SKM-1 (cell line): ENCODE measurements at regions not wholly inside any gene's neighbourhood (a gene's known extent, or its start where the extent isn't known, plus 50 kb on each side); places are given as distances from the start of the nearest gene placed in this dataset.
"Not testable (repeated sequence)": the region's sequence is repeated elsewhere in the genome, so short reads cannot be mapped to it uniquely, and the experiment has no call there.

Experiments used
- DNase-seq: peaks from one replicate; lab custom pipeline; 2025; ENCODE audit not compliant: unreplicated experiment; lab: John Stamatoyannopoulos, UW

DNA sequence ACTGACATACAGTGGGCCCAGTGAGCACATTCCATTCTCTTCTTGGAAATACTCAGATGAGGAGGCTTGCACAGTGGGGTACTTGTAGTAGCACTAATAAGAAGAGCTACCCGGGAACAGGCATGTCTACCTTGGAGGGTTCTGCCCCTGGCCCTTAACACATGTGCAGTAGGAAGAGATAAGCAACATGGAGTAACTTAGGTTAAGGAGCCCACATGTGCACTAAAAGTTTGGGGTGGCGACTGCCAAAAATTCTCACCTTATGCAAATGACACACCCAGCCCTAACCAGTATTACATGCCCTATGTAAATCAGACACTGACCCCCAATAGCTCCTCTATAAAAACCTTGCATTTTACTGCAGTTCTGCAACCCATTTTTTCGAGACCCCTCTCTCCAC lies 1313.3 kb downstream of the KCNT2 start:
- no peak for DNase-seq

DNA sequence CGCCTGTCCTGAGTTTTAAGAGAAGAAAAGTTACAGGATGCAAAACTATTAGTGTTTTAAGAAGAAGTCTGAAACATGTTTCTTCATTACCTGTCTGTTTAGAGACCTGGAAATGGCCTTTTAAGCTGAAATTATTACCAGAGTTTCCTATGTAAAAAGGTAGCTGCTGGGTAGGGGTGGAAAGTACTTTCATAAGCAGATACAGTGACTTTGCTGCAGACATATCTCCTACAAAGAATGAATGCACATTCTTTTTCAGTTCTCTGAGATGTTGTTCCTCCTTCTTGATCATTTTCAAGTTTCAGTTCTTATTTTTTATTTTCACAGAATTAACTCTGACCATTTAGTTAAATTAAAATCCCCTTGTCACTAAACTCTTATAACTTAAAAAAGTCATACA lies 1329.6 kb downstream of the KCNT2 start:
- DNase-seq = no peak

DNA sequence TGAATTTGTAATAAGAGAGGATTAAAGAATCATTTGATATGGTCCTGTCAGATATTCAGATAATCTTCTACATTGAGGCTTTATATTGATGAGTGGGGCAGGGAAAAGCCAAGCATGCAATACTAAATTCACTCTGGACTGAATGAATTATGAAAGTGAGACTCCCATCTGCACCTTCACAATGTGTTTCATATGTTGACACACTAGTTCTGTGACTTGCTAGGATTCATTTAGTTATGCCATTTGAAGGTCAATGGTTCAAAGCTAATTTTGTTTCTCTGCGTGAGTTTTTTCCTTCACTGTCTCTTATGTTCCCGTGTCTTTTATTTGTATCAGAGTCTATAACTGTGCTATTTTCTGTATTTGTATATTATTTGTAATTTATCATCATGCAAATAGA lies 1332.5 kb downstream of the KCNT2 start:
- no peak for DNase-seq

DNA sequence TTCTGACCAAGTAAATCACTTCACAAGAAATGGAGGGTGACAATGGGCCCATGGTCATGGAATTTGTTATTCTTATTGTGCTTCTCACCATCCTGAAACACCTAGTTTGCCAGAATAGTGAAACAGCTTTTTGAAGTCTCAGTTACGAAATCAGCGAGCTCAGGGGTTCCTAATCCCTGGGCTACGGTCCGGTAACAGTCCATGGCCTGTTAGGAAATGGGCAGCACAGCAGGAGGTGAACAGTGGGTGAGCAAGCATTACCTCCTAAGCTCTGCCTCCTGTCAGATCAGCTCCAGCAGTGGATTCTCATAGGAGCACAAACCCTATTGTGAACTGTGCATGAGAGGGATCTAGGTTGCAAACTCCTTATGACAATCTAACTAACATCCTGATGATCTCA lies 1356.3 kb downstream of the KCNT2 start:
- no peak for DNase-seq

DNA sequence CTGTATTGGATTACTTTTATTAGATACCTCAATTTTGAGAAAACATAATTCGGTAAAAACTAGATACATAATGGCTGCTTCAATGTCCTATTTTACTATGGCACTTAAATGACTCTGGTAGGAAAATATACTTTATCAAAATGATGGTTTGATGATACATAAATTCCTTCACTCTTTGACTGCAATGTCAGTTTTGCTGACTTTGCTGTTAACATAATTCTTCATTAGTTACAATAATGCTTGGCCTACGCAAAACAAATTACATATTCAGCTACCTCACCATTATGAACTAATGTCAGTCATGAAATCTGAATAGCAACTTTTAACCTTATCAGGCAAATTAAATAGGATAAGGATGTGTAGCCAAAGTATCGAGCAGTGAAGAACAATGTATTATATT lies 1364.7 kb downstream of the KCNT2 start:
- DNase-seq = no peak

DNA sequence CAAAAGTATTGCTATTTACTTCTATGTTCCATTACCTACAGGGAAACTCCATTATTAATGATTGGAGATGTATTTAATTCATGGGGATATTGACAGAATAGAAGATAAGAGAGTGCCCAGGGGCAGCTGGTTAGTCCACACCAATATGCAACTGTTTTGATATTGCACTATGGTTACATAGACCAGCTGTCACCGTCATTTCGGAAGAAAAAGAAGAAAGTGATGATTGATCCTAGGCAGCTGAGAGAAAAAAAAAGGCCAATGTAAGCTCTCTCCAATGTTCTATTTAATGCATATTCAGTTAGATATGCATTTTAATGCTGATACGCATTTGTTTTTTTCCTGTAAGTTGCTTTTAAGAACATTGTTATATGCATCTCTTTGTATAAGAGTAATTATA lies 1367.2 kb downstream of the KCNT2 start:
- DNase-seq = no peak

DNA sequence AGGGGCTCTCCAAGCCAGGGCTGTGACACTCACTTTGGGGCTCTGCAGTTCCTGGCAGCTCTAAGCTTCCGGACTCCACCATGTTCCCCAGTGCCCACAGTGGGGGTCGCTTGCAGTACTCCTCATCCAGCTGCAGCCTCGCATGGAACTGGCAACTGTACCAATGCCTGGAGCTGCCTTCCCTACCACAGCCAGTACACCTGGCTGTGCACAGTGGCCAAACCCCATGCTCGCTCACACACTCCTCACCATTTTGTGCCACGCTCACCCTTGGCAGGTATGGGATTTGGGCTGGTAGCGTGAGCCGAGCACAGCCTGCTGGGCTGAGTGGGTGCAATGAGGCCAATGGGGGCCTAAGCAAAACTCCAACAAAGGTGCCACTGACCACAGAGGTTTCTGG lies 1369.9 kb downstream of the KCNT2 start:
- DNase-seq = no peak

DNA sequence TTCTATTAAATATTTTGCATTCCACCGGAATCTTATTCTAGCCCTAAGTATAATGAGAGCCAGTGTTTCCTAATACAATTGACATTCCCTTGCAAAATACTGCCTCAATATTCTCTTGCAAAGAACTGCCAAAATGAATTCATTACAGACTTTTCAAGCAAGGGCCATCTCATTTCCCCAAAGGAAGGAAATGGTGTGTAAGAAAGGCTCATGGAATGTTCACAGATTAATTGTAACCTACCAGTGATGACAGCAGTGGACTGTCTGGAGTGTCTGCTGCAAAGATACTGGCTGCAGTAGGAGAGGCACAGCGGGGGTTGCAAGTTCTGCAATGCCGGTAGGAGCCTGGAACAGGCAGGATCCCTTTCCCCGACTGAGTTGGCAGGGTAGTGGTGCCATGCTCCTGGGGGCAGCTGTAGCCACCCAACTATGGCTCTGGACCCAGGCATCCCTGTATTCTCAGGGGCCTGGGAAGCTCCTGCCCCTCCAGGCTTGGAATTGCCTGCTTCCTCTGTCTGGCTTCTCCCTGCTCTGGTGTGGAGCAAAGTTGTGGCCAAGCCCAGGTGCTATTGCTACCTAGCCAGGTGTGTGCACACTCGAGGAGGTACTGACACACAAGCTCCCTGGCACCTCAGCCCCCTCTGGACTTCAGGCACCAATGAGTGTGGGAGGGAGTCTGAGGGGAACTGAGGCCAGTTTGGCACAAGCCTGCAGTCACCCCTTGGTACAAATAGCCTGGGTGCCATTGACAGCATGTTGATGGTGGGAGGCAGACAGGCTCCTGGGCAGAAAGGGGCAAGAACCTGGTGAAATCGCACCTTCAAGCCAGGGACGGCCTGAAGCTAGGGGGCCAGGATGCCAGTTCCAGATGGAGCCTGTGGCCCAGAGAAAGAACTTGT lies 1371.0 kb downstream of the KCNT2 start:
- no peak for DNase-seq

DNA sequence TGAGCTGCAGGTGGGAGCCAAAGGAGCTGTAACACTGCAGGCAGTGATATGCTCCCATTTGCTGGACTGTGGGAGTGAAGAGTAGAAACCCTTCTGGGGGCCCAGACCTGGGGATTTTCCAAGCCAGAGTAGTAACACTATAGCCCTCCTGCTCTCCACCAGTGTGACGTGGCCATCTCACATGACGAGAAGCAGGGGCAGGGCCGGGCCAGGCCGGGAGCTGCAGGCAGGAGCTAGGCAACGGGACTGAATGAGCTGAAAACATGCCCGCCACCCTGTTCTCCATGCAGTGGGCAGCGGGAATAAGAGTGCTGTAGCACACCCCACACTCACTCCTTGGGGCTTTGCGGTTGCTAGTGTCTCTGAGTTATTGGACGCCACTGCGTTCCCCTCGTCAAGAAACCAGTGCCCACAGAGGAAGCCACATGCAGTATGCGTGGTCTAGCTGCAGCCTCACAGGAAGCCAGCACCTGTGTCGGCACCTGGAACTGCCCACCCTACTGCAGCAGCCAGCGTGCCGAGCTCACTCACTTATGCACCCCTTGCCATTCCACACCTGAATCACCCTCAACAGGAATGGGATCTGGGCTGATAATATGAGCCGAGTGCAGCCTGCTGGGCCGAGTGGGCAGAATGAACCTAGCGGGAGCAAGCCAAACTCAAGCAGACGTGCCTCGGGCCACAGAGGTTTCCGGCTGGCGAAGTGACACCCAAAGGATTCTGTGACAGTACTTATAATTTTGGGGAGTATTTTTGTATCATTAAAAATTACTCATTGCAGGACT lies 1389.6 kb downstream of the KCNT2 start:
- DNase-seq = no peak

DNA sequence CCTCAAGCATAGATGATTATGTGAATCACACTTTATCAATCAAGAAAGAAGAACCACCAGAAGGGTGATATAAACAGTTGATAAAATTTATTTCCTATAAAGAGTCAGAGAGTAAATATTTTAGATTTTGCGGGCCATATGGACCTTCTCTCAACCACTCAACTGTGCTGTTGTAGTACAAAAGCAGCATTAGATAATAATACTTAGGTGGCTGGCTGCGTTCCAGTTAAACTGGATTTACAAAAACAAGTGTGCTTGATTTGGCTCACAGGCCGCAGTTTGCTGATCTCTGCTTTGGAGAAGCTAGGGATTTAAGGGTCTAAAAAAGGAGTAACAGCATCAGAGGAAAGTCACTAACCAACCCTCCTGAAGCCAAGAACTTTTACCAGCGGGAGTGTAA lies 1406.0 kb downstream of the KCNT2 start:
- no peak for DNase-seq

DNA sequence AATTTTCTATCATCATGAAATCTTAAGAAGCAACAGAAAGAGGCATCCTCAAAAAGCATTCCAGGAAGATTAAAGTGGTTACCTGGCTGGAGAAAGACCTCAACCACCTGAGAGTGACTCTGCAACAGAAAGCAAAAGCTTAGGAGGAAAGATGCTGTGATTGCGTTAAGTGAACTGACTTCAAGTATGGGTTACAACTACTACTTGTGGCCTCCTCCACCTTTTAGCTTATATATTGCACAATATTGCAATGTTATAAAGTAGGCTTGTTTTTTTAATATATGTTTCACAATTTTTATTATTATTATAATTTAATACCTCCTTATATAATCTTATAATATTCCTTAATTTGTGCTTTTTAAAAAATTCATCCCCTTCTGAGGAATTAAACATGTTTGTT lies 1407.5 kb downstream of the KCNT2 start:
- DNase-seq = no peak

DNA sequence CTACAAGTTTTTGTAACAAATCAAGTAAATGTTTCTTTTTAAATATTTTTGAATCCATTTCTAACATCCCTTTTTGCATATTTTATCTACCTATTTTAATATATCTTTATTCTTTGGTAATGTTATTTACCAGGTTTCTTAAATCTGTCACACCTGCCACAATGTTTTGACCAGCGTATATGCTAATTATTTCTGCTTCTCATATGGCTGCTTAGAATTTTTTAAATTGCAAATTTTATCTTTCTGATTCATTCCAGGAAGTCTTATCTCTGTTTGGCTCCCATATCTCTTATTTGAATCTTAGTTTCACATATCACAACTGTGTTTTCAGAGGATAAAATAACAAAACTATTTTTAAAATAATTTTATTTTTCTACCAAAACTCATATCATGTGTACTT lies 1411.1 kb downstream of the KCNT2 start:
- no peak for DNase-seq

DNA sequence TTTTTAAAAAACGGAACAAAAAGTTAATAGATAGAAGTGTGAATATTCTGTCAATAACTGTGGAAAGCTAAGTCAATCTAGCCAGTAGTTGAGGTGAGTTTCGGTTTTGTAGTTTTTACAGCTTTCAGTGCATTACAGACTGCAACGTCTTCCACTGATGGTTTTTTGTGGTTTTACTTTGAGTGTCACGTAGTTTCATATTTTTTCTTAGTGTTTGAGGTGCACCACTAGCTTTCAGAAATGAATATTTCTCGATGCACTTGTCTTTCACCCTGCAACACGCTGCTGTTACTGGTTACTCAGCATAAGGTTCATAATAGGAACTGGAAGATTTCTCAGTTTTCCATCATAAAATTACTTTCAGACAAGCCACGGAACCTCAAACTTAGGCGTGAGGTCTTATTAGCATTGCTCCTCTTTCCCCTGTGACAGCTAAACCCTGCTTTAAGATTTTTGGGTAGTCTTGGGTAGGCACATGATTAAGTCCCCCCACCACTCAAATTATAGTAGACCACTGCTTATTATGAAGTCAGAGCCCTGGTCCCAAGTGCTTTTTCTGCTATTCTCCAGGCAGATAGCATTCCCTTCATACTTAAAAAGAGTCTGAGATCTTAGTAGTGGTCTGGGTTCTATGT lies 1412.7 kb downstream of the KCNT2 start:
- DNase-seq = no peak

DNA sequence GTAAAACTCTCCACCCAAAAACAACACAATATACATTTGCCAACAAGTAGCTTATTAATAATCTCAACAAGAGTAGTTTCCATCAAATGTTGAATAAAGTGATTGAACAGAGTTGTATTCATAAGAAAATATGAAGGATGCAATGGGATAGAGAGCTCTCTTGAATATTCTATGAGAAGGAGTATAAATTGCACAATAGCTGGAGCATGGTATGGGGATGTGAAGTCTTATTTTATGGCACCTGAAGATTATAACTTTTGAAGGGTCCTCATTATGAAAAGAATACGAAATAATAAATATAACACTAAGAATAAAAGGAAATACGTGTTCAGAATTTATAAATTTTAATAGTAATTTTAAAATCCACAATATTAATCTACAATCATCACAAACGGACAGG lies 1415.1 kb downstream of the KCNT2 start:
- DNase-seq = no peak

DNA sequence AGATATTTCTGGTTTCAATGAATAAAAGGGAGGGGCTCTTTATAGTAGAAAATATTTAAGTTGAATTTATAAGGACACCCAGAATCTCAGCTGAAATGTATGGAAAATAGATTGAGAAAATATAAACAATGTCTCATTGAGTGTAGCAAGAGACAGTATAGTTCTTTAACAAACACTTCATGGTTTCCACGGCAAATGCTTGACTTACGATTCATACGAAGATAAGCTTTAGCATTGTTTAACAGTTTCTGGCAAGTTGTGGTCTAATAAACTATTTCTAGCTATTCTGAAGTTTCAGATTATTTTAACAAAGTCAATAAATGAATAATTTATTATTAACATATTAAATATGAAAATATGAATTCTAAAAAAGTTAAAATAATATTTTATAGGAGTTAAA lies 1419.4 kb downstream of the KCNT2 start:
- no peak for DNase-seq

DNA sequence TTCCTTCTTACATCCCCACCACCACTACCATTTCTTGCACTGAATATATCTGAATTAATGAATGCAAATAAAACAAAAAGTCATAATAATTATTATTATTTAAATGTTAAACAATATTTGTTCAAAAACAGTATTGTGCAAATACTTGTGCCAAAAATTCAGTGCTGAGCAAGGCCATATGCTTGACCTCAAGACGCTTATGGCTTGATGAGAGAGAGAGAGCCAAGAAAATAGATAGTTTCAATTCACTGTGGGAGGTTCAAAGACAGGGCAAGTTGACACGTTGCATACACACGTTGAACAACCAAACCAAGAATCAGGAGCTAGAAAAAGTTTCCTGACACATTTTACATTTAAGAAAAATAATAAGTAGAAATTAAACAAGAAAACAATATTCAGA lies 1421.7 kb downstream of the KCNT2 start:
- DNase-seq = no peak

DNA sequence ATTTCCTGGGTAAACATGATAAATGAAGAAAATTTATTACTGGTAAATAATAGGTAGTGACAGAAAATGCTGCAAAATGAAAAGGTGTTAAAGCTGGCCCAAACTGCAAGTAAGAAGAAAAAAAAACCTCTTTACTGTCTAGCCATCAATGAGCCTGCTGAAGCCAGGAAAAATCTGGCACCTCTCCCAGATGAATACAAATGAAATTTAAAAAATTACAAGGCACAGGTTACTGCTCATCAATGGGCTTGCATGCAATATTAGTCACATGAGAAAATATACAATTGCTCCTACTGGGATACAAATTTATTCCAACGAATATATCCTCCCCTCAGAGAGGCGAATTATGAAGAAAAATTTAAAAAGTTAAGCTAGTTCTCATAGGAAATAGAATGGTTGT lies 1422.5 kb downstream of the KCNT2 start:
- DNase-seq = no peak

DNA sequence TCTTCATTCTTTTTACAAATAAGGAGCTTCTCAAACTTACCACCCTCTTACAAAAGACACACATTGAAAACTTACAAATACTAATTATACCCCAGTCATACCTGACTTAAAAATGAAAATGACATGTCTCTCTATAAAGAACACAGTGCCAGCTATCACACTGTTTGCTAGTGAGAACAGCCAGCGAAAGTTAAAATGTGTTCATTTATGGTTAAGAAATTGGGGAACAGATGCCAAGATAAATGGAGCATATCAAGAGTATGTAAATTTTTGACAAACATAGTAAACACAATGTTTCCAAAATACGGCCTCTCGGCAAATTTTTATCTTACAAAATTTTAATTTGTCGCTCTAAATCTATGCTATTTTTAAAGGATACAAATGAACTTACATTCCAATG lies 1422.9 kb downstream of the KCNT2 start:
- no peak for DNase-seq

DNA sequence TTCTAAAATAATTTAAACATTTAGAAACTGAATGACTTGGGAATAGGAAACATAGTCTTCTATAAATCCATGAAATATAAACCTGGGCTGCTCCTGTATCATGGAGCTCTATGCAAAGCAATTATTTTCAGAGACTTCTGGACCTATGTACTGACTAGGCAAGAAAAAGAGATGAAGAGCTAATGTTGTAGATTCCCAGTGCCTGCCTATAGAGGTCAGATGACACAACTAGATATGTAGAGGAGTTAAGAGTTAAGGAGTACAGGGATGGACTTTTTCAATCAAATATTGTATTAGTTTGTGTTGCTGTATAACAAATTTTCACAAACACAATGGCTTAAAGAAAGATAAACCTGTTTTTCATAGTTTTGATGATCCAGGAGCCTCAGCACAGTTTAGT lies 1434.5 kb downstream of the KCNT2 start:
- DNase-seq = no peak

DNA sequence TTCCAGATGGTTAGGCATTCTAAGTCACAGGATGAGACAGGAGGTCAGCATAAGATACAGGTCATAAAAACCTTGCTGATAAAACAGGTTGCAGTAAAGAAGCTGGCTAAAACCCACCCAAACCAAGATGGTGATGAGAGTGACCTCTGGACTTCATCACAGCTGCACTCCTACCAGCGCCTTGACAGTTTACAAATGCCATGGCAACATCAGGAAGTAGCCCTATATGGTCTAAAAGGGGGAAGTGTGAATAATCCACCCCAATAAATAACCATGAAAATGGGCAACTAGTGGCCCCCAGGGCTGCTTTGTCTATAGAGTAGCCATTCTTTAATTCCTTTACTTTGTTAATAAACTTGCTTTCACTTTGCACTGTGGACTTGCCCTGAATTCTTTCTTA lies 1448.4 kb downstream of the KCNT2 start:
- not testable (repeated sequence) for DNase-seq

DNA sequence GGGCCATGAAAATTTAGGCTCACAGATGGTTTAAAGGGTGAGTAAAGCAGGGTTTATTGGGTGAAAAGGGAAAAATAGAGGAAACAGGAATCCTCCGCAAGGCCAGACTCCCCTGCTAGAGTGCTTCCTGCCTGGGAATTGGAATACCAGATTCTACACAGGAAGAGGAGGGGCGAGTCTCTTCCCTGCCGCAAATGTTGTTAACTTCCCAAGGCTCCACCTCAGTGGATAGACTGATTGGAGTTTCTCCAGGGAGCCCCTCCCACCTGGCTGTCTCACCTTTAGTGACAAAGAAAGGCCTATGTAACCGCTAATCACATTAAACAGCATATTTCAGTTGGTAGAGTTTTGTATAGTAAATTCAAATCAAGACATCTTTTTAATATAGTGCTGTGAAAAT lies 1450.1 kb downstream of the KCNT2 start:
- DNase-seq = no peak

DNA sequence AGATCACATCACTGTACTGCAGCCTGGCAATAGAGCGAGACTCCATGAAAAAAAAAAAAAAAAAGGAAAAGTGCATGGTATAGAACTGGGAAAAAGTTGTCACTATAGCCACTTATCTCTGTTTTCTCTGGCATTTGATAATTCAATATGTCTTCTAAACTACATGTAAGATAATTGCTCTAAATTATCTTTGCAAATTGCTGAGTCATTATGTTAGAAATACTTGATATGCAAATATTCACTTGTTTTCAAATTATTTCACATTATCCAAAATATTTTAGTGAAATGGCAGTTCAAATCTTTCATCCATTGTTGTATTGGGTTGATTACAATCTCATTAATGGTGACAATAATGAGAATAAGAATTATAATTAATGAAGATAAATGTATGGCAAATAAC lies 1455.1 kb downstream of the KCNT2 start:
- no peak for DNase-seq
